NCI-H146 treated with DMSO at 0.1 percent for 48 hours (cell line): ENCODE measurements at regions not wholly inside any gene's neighbourhood (a gene's known extent, or its start where the extent isn't known, plus 50 kb on each side); places are given as distances from the start of the nearest gene placed in this dataset.

Experiments used
- DNase-seq: peaks from one replicate; lab custom pipeline; 2025; ENCODE audit not compliant: unreplicated experiment; lab: John Stamatoyannopoulos, UW

- DNase-seq: no peak
These were observed 72.2 kb downstream of the PRDM9 start for GRCh38 chr5:23579566-23579965.

- no peak for DNase-seq
These were observed 75.7 kb downstream of the PRDM9 start for GRCh38 chr5:23583081-23583480.

GRCh38 chr5:23588841-23589326 lies 81.5 kb downstream of the PRDM9 start:
- DNase-seq: no peak

GRCh38 chr5:23591250-23591649 lies 83.8 kb downstream of the PRDM9 start:
- no peak for DNase-seq

- DNase-seq: no peak
These were observed 99.5 kb downstream of the PRDM9 start for GRCh38 chr5:23606927-23607326.

GRCh38 chr5:23612701-23613100 lies 105.3 kb downstream of the PRDM9 start:
- DNase-seq: no peak

GRCh38 chr5:23613566-23613965 lies 106.2 kb downstream of the PRDM9 start:
- no peak for DNase-seq

GRCh38 chr5:23614422-23614821 lies 107.0 kb downstream of the PRDM9 start:
- DNase-seq: no peak

GRCh38 chr5:23626961-23627360 lies 119.6 kb downstream of the PRDM9 start:
- DNase-seq: no peak

- DNase-seq: no peak
These were observed 120.6 kb downstream of the PRDM9 start for GRCh38 chr5:23627976-23628375.

GRCh38 chr5:23629396-23629795 lies 122.0 kb downstream of the PRDM9 start:
- no peak for DNase-seq

- no peak for DNase-seq
These were observed 124.1 kb downstream of the PRDM9 start for GRCh38 chr5:23631302-23632045.

- no peak for DNase-seq
These were observed 128.5 kb downstream of the PRDM9 start for GRCh38 chr5:23635938-23636337.

- DNase-seq: no peak
These were observed 131.9 kb downstream of the PRDM9 start for GRCh38 chr5:23639326-23639725.

- no peak for DNase-seq
These were observed 141.2 kb downstream of the PRDM9 start for GRCh38 chr5:23648656-23649055.

GRCh38 chr5:23649594-23649993 lies 142.2 kb downstream of the PRDM9 start:
- DNase-seq: no peak

- no peak for DNase-seq
These were observed 148.3 kb downstream of the PRDM9 start for GRCh38 chr5:23655674-23656073.

- DNase-seq: no peak
These were observed 168.0 kb downstream of the PRDM9 start for GRCh38 chr5:23675456-23675855.

GRCh38 chr5:23677996-23678395 lies 170.6 kb downstream of the PRDM9 start:
- no peak for DNase-seq

- no peak for DNase-seq
These were observed 176.7 kb downstream of the PRDM9 start for GRCh38 chr5:23684103-23684502.

GRCh38 chr5:23703940-23704855 lies 196.8 kb downstream of the PRDM9 start:
- DNase-seq: no peak

- no peak for DNase-seq
These were observed 210.1 kb downstream of the PRDM9 start for GRCh38 chr5:23717486-23717885.
